SK-N-SH (cell line): ENCODE measurements at regions not wholly inside any gene's neighbourhood (a gene's known extent, or its start where the extent isn't known, plus 50 kb on each side); places are given as distances from the start of the nearest gene placed in this dataset.

Experiments
- MEF2A ChIP-seq: IDR thresholded peaks from 2 replicates; pipeline ENCODE4 v1.4.0; 2012; ENCODE audit warnings: low read depth, borderline replicate concordance
- NFIC ChIP-seq: IDR thresholded peaks from 2 replicates; pipeline ENCODE4 v1.4.0; 2012; ENCODE audit warnings: borderline replicate concordance
- YY1 ChIP-seq: IDR thresholded peaks from 2 replicates; pipeline ENCODE4 v1.4.0; 2012; ENCODE audit warnings: low read depth, mild to moderate bottlenecking
- TF ChIP-seq, protein P1 (sequence below): IDR thresholded peaks from 2 replicates; pipeline ENCODE4 v1.4.0; 2012; ENCODE audit warnings: low read depth

DNA sequence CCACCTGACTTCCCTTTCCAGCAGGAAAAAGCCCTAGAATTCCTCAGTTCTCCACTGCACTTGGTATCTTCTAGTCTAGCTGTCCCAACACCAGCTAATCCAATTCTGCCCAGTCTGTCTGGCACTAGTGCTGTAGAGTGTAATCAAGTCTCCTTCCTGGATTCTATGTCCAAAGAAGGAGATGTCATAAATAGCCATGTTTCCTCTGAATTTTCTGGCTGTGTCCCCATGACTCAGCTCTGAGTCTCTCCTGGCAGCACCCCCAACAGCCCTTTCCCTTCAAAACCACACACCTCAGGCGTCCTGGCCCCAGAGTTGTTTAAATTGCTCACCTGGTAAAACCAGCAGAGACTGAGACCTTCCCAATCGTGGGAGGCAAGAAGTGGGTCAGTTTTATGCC, 197.2 kb downstream of the GRXCR1 start:
- TF ChIP-seq MEF2A (no peak), YY1 (no peak), NFIC (no peak)
- TF ChIP-seq, protein P1, sequence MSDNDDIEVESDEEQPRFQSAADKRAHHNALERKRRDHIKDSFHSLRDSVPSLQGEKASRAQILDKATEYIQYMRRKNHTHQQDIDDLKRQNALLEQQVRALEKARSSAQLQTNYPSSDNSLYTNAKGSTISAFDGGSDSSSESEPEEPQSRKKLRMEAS = no peak
